GM21723 (cell line): ENCODE measurements at regions not wholly inside any gene's neighbourhood (a gene's known extent, or its start where the extent isn't known, plus 50 kb on each side); places are given as distances from the start of the nearest gene placed in this dataset.

Source experiments
- ATAC-seq: cut with Tn5 transposase; IDR thresholded peaks from one replicate; pipeline ENCODE4 v1.9.1; 2021; ENCODE audit warnings: mild to moderate bottlenecking, moderate library complexity; ENCODE audit not compliant: unreplicated experiment

GRCh38 chr2:19725392-19725791, 176.4 kb downstream of the TTC32 start:
- ATAC-seq: no peak

- ATAC-seq: no peak
Observed at GRCh38 chr2:19723021-19723420, 178.8 kb downstream of the TTC32 start.

GRCh38 chr2:19722531-19722971, 179.2 kb downstream of the TTC32 start:
- ATAC-seq: no peak

- ATAC-seq: no peak
Observed at GRCh38 chr2:19720306-19720705, 181.5 kb downstream of the TTC32 start.

- ATAC-seq: no peak
Observed at GRCh38 chr2:19719540-19719939, 182.2 kb downstream of the TTC32 start.

- no peak for ATAC-seq
Observed at GRCh38 chr2:19717446-19717845, 184.3 kb downstream of the TTC32 start.

GRCh38 chr2:19714926-19715325, 186.9 kb downstream of the TTC32 start:
- ATAC-seq: no peak

GRCh38 chr2:19712850-19713249, 188.9 kb downstream of the TTC32 start:
- ATAC-seq: no peak

- no peak for ATAC-seq
Observed at GRCh38 chr2:19711470-19712372, 190.1 kb downstream of the TTC32 start.

GRCh38 chr2:19710230-19710629, 191.6 kb downstream of the TTC32 start:
- ATAC-seq: no peak

- ATAC-seq: no peak
Observed at GRCh38 chr2:19709553-19709952, 192.2 kb downstream of the TTC32 start.

- ATAC-seq: no peak
Observed at GRCh38 chr2:19708776-19709175, 193.0 kb downstream of the TTC32 start.

- no peak for ATAC-seq
Observed at GRCh38 chr2:19706332-19706731, 195.5 kb downstream of the TTC32 start.

GRCh38 chr2:19702267-19702666, 199.5 kb downstream of the TTC32 start:
- ATAC-seq: no peak

GRCh38 chr2:19700861-19701585, 200.8 kb downstream of the TTC32 start:
- no peak for ATAC-seq

GRCh38 chr2:19697131-19697530, 204.7 kb downstream of the TTC32 start:
- ATAC-seq: no peak

- no peak for ATAC-seq
Observed at GRCh38 chr2:19695706-19696105, 206.1 kb downstream of the TTC32 start.

- ATAC-seq: no peak
Observed at GRCh38 chr2:19691892-19692291, 209.9 kb downstream of the TTC32 start.

- no peak for ATAC-seq
Observed at GRCh38 chr2:19690429-19690828, 211.4 kb downstream of the TTC32 start.

GRCh38 chr2:19689646-19690168, 212.1 kb downstream of the TTC32 start:
- ATAC-seq: no peak

GRCh38 chr2:19688059-19688458, 213.7 kb downstream of the TTC32 start:
- no peak for ATAC-seq
